HG02885 (cell line): ENCODE measurements at regions not wholly inside any gene's neighbourhood (a gene's known extent, or its start where the extent isn't known, plus 50 kb on each side); places are given as distances from the start of the nearest gene placed in this dataset.
A peak's percentile ranks its signal among the peaks of the same experiment; 100 is the strongest.
"Not testable (repeated sequence)": the region's sequence is repeated elsewhere in the genome, so short reads cannot be mapped to it uniquely, and the experiment has no call there.

Experiments
- ATAC-seq: cut with Tn5 transposase; IDR thresholded peaks from one replicate; pipeline ENCODE4 v1.9.1; 2021; ENCODE audit warnings: mild to moderate bottlenecking; ENCODE audit not compliant: unreplicated experiment, poor library complexity

GRCh38 chr10:3975016-3975415, 190.0 kb upstream of the KLF6 start:
- ATAC-seq: no peak

DNA sequence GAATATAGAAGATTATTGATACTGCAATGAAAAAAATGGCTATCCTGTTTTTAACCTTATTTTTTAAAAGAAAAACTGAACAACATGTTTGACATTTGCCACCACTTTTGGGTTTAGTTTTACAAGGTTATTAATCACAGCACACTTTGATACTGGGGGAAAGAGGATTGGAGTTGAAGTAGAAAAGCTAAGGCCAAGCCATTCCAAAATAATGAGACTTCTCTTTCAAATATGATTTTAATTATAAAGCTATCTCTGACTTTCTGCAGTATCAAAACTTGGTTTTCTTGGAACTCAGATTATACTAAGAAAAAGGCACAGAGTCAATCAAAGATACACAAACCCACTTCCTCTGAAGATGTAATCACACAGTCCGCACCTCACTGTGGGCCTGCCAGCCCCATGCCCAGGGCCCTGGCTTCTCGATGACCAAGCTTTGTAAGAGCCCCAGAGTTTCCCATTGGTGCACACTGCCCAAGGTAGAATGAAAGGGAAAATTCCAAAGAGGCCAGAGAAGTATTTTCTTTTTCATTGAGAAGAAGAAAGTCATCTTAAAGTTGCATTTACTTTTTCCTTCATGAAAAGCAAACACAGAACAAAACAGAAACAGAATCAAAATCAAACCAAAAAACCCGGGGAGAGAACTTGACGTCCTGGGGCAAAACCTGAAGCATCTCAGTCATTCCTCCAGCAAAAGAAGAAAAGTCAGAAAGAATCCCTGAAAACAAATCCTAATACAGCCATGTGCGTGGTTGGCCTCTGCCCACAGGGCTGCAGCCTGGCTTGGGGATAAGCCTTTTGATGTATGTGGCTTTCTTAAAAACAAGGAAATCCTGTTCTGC, 187.7 kb upstream of the KLF6 start:
- no peak for ATAC-seq

DNA sequence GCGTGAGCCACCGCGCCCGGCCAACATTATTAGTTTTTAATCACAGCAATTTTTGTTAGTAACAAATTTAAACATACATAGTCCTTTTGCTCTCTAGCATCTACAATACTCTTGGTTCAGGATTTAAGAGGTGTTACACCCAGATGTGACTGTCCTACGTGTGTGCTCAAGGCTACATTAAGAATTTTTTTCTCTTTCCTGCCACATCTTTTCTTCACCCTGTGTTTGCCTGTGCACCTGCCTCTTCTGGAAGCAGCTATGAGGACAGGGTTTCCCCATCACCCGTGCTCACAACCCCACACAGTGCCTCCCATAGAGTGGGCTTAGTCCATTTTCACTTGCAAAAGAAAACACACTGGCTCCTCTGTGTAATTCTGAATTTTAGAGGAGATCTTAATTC, 186.7 kb upstream of the KLF6 start:
- no peak for ATAC-seq

DNA sequence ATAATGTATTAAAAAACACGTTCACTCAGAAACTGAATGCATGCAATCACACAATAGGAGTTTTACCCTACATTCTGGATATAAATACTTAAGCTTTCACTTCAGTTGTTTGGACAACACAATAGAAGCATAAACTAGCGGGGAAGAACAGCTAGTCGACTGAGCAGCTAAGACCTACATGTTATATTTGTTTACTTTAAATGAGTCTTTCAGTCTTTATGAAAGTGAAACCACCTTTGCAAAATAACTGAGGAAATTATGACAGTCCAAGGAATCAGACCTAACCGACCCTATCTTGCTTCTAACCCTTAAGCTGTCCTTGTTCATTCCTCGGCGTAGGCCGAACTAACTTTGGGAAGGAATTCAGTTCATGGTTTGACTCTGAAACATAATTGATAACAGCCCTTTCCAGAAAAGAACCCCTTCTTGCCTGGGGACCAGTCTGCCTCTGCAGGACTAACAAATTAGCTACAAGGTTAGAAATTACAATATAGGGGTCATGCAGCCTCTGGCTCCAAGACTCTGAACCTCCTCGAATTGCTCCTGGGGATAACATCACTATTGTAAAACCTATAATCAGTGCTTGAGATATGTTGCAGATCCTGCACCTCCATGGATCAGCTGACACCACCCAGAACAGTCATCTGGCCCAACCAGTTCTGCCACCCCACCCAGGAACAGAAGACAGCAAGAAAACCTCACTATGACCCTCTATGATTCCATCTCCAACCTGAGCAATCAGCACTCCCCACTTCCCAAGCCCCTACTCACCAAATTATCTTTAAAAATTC, 185.1 kb upstream of the KLF6 start:
- no peak for ATAC-seq

DNA sequence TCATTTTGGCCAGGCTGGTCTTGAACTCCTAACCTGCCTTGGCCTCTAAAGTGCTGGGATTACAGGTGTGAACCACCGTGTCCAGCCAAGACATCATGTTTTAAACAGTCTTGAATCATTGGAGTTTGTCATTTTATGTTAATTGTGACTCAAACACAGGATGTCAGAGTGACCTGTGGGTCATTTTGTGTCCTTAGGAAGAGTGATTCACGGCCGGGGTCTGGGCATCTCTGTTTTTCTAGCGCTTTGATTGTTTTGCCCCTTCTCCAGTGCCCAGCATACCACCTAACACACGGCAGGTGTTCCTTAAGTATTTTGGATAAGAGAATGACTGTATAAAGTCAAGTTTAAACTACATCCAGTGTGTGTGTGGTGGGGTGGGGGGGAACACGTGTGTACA, 183.7 kb upstream of the KLF6 start:
- no peak for ATAC-seq

- no peak for ATAC-seq
Observed at GRCh38 chr10:3964516-3964915, 179.5 kb upstream of the KLF6 start.

DNA sequence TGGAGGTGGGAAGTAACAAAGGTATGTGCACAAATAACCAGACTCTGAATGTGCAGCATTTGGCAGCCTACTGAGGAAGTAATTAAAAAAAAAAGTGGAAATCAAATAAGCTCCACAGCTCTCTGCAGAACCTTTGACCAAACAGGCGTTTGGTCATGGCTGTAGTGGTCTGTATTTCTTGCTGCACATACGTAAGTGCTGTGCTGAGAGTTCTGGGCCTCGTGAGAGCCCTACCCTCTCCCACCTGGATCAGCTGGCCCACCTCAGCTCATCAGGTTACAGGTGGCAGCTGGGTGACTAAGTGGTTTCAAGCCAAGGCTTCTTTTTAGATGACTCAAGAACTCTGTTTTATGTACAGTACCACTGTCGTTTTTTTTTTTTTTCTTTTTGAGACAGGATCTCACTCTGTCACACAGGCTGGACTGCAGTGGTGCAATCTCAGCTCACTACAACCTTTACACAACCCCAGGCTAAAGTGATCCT, 178.2 kb upstream of the KLF6 start:
- ATAC-seq: no peak

DNA sequence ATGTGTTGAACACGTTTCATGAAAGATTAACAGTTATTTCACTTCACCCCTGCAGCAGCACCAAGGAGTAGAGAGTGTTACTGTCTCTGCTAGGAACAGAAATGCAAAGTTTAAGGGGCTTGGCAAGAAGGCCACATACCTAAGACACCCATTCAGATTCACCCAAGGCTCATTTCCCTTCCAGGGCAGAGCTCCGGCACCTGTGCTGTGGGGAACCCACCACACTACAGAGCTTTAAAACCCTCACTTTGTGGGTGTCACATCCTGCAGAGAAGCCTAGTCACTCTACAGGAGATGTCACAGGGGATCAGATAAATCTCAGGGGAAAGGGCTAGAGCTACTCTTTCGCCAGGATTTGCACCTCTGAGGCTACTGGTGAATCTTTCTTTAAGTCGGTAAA, 176.1 kb upstream of the KLF6 start:
- ATAC-seq: peak; percentile 64

GRCh38 chr10:3960496-3960895, 175.5 kb upstream of the KLF6 start:
- ATAC-seq: no peak

DNA sequence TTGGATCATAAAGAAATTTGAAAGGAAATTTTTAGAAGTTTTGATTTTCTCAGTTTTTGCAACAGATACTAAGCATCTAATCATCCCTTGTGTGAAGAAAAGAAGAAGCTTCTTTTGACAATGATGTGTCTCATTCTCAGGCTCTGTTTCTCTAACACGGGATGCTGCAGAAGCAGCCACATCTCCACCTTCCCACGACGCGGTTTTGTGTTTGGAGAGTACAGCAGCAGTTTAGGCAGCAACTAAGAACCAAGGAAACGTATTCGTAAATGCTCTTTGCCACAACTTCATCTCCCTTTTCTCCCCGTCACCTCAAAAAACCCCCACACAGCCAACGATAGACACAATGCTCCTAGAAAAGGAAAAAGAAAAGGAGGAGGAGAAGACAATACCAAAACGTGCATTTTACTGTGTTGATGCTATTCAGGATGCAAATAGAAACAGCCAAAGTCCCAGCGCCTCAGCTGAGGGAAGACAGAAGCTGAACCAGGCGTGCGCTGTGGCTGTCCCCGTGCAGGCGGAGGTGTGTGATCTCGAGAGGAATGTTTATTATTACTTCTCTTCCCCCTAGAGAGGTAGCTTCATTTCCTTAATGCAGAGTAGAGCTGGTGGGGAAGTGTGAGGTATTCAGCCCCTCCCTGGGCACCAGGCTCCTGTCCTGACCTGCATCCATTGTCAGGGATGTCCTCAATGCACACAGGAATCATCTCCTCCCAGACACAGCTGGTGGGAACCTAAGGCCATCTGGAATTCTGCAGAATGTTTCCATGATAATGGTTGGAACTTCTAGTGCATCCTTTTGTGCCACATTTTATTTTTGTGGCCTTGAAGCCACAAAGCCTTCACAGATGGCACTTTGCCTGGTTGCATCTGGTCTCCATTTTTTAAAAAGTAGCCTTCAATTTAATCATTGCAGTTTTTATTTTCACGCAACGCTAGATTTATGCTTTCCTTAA, 174.6 kb upstream of the KLF6 start:
- ATAC-seq: no peak

GRCh38 chr10:3958472-3958996, 173.5 kb upstream of the KLF6 start:
- no peak for ATAC-seq

- ATAC-seq: no peak
Observed at GRCh38 chr10:3955955-3956617, 171.1 kb upstream of the KLF6 start.

DNA sequence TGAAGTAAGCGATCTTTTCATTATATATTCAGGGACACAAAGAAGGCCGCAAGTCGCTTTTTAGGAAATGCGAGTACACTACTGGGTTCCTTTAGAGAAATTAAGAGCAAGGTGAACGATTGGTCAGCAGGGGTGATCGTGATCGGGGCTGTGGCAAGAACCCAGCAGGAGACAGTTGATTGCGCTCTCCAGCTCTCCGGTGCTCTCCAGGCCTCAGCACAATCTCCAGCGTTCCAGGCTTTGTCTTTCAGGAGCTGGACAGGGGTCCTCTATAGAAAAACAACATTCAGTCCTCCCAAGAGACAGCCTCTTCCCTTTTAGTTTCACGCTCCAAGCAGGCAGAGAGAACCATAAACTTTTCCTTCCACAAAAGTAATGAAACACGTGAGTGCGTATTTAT, 170.5 kb upstream of the KLF6 start:
- no peak for ATAC-seq

DNA sequence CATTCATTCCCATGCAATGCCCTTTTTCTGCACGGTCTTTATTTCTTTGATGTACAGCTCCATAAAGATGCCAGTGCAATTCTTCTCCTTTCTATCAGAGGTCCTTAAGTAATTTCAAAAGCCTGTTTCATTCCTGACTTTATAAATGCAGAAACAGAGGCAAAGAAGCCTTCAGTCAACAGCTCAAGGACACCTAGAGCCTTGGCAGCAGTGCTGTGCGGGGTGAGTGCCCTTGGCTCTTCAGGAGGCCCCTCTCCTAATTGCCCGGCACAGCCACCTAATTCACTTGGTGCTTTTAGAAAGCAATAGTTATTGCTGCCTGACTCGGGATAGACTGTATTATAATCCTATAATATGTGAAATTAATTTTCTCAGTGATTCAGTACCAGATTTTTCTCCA, 169.6 kb upstream of the KLF6 start:
- ATAC-seq: no peak

DNA sequence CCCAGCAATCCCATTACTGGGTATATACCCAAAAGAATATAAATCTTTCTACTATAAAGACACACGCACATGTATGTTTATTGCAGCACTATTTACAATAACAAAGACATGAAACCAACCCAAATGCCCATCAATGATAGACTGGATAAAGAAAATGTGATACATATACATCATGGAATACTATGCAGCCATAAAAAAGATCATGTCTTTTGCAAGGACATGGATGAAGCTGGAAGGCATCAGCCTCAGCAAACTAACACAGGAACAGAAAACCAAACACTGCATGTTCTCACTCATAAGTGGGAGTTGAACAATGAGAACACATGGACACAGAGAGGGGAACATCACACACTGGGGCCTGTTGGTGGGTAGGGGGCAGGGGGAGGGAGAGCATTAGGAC, 169.0 kb upstream of the KLF6 start:
- ATAC-seq: not testable (repeated sequence)

GRCh38 chr10:3951993-3952392, 167.0 kb upstream of the KLF6 start:
- ATAC-seq: no peak

DNA sequence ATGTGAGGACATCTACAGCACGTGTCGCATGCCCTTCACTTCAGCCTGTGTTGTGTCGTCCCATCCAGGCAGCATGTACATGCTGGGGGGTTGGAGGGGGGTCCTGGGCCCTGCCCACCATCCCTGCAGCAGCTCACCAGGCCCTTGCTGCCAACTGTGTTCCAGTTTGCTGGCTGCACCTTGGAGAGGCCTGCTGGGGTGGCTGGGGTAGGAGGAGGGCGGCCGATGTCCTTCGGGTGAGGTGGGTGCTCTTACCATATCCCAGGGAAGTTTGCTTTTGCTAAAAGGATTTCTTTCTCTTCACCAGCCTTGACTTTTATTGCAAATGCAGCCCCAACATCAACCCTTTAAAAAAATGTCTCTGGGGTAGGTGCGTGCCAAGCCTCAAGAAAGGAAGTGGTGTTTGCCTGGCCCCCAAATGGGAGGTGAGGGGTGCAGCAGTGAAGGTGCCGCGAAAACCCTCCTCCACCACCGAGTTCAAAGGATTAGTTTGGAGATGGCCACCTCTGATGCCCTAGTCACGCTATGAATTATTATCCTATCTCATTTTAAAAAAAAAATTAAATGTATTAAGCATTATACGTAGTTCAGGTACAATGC, 165.8 kb upstream of the KLF6 start:
- no peak for ATAC-seq

DNA sequence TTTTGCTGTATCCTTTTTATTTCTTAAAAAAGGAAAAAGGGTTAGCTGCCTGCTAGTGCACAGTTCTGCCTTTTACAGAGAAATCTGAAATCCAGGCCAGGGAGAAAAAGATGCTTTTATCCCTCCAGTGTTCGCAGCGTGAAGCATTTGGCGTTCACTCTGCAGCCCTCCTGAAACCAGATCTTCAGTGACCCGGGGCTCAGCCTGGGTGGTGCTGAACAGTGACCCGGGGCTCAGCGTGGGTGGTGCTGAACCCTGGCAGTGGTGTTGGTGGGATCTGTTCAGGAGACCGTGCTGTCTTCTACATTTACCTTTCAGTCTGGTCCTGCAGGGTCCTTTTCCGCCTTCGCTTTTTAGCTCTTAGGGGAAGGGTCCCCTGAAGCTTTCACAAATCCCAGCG, 164.7 kb upstream of the KLF6 start:
- no peak for ATAC-seq

DNA sequence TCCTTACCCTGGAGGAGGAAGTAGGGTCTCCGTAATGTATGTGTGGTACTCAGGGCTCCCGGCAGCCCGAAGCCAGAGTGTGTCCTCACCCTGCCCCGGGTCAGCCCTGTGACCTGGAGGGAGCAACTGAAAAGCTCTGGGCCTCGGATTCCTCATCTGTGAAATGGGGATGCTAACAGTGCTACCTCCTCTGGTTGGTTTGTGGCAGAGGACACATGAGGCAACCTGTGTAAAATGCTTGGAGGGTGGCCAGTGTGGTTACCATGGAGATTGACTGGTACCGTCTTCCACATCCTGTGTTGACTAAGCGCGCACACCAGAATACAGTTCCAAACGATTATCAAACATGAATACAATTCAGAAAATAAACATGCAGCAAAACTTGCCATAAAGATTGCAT, 163.8 kb upstream of the KLF6 start:
- ATAC-seq: no peak
